NCI-H345 treated with DMSO at 0.1 percent for 48 hours (cell line): ENCODE measurements at regions not wholly inside any gene's neighbourhood (a gene's known extent, or its start where the extent isn't known, plus 50 kb on each side); places are given as distances from the start of the nearest gene placed in this dataset.

ENCODE experiments used
- DNase-seq: peaks from one replicate; lab custom pipeline; 2025; ENCODE audit not compliant: unreplicated experiment; lab: John Stamatoyannopoulos, UW

DNA sequence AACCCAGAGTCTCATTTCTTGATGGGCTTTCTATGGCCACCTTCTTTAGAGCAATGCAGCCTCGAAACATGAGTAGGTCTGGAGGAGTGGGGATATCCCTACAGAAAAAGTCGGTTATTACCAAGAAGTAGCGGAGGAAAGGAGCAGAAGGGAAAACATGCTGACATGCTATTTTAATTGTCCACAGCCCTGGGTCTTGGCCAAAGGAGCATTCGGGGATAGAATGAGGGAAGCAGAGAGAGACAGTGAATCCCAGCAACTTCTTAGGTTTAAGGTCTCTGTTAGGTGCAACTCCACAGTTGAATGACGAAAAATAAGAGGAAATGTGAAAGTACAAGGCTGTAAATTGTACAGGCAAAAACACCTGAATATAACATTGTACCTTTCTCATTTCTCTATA lies 506.7 kb upstream of the CDH18 start:
- no peak for DNase-seq

DNA sequence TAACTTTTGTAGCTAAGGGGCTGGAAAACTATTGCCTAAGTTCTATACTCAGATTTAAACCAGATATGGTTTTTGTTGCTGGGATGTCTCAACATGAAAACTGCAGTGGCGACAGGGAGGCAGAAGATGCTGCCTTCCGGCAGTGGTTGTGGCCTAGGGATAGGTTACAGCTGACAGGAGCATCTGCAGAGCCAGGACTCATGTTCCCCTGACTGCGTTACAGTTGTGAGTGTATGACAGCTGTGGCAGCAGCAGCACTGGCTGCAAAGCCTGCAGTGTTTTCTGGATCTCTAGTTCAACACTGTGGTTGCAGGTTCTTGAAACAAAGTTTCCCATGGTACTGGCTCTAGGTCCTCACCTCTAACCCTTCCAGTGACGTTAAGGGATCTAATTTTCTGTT lies 498.8 kb upstream of the CDH18 start:
- no peak for DNase-seq

DNA sequence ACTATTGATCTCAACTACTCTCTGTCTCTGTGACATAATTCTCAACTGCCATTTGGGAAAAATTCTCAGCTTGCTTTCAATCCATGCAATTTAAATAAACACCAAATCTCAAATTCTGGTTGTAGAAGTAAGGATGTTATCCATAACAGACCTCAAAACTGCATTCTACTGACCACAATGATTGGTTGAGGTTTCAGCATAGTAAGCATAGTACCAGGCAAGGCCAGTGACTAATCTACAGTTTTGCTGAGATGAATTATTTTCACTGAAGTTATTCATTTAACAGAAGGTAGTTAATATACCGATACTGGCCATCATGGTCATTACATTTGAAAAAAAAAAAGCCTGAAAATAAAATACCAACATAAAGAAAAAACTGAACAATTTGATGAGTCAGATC lies 488.0 kb upstream of the CDH18 start:
- no peak for DNase-seq

GRCh38 chr5:20470997-20471396 lies 483.0 kb upstream of the CDH18 start:
- no peak for DNase-seq

GRCh38 chr5:20469792-20470191 lies 481.8 kb upstream of the CDH18 start:
- DNase-seq: no peak

DNA sequence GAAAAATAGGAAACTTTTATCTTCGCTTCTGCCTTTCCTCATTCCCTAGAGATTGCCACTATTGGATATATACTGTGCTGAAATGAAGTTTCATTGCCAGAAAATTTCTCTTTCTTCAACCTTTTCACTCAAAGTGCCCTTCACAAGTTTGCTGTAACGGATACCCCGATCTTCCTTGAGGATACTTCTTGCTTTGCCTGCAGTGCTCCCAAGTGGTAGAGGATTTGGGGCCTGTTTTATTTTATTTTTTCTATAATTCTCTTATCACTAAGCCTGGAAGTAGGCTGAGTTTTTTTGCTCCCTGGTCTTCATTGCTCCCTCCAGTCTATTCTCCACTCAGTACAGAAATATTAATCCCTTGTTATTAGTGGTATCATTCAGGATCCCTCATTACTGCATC lies 481.4 kb upstream of the CDH18 start:
- DNase-seq: no peak

DNA sequence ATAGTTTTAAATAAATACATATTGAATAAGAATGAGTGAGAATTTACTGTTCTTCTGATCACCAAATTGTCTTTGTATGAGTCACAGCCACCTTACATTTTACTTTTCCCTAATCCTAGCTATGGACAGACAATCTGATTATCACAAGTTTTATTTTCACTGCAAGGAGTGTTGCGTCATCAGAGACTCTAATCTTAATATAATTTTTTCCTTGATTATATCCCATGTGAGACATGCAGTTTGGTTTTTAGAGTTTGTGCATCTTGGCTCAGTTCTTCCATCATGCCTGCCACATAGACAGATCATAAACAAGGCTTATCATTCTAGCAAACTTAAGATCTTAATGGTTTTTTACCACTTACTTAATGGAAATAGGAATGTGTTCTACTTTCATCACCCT lies 478.5 kb upstream of the CDH18 start:
- no peak for DNase-seq

GRCh38 chr5:20463206-20463605 lies 475.2 kb upstream of the CDH18 start:
- DNase-seq: no peak

GRCh38 chr5:20446121-20446520 lies 458.1 kb upstream of the CDH18 start:
- DNase-seq: no peak

DNA sequence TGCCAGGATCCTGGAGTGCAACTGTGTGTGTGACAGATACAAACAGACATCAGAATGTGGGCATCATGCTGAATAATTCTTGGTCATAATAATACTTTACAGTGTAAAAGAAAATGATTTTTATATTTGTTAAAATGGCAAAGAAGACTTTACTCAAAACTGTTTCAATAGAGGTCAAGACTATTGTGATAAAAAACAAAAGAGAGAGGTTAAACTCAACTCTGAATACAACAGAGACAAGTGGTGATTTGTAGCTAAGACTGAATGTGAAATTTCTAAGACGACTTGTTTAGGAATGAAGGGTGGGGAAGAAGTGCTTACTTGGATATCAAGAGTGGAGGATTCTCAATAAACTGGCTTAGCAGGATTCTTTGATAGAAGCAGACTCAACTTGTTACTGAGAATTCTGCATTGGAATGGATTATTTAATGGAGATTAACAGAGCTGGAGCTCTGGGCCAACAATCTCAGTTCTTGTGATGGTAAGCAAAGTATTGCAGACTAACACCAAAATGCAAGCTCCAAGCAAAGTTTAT lies 457.4 kb upstream of the CDH18 start:
- no peak for DNase-seq

- DNase-seq: no peak
Observed at GRCh38 chr5:20434786-20435185, 446.8 kb upstream of the CDH18 start.

GRCh38 chr5:20420991-20421595 lies 433.1 kb upstream of the CDH18 start:
- no peak for DNase-seq
